Coronary artery (tissue), 2 donors: ENCODE measurements at regions not wholly inside any gene's neighbourhood (a gene's known extent, or its start where the extent isn't known, plus 50 kb on each side); places are given as distances from the start of the nearest gene placed in this dataset.

Experiments used
- DNase-seq: peaks from one replicate; pipeline ENCODE4 v3.0.0-alpha.2; 2017; ENCODE audit warnings: low spot score
- H3K27ac ChIP-seq, 2 donors: fragments of 200-600 bp; sonication (generic); one replicate each; pipeline ENCODE4 v1.5.1; 2016 to 2019
- H3K4me3 ChIP-seq: fragments of 200-600 bp; sonication (generic); 2 replicates; pipeline ENCODE4 v1.5.1; 2016; ENCODE audit warnings: mild to moderate bottlenecking, moderate library complexity
- CTCF ChIP-seq: fragments of 200-600 bp; sonication (generic); IDR thresholded peaks from one replicate; pipeline ENCODE4 v1.5.1; 2019; ENCODE audit warnings: antibody characterized with exemption

DNA sequence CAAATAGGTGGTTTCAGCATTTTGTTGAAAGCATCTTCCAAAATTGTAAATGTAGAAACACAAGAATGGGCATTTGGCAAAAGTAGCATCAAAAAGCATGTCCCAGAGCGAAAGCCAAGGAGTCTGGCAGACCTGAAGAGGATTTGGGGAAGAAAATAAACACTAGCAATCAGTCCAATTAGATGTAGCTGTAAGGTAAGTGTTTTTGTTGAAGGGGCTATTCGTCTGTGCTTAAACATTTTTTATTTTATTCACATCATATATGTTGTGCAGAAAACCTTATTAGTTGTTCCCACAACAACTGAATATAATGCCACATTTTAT lies 954.1 kb upstream of the COX7C start:
- no peak overlapping the region for H3K4me3 ChIP-seq

GRCh38 chr5:85670417-85670816 lies 947.3 kb upstream of the COX7C start:
- no peak overlapping the region for H3K27ac ChIP-seq
- no peak overlapping the region for H3K4me3 ChIP-seq
- no peak for DNase-seq
- no peak for TF ChIP-seq CTCF

More for the DNA sequence above, 954.1 kb upstream of the COX7C start:
- DNase-seq, result no peak
- TF ChIP-seq CTCF, result no peak
- H3K27ac ChIP-seq, result no peak overlapping the region

DNA sequence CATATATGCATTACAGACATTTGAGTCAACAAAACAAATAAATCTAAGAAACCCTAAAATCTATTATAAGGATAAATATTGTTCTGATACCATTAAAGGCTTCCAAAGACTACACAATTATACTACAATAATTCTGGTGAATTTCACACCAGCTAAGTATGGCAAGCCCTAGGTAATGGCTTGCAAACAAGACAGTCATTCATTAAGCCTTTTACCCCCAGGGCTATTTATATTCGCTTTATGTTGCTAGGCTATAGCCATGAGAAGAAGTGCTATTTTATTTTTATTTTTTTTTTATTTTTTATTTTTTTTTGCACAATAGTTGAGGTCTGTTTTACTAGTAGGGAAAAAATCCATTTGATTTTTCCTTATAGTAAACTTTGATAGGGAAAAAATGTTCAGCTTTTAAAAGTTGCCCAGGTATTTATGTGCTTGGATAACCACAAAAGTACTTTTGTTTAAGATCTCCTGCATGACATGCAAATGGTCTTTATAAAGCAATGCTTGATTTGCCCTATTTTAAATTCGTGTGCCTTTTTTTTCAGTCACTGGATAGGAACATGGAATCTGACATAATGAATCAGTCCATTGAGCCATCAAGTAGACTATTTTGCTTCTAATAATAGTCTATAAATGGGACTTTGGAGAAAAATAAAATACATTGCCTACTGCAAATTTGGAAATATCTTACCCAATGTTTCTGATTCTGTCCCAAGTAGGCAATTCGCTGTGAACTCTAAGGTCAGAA lies 946.3 kb upstream of the COX7C start:
- no peak for DNase-seq
- H3K27ac ChIP-seq, result no peak overlapping the region
- no peak overlapping the region for H3K4me3 ChIP-seq
- TF ChIP-seq CTCF, result no peak

GRCh38 chr5:85681871-85682270 lies 935.9 kb upstream of the COX7C start:
- no peak for TF ChIP-seq CTCF

GRCh38 chr5:85684351-85684750 lies 933.4 kb upstream of the COX7C start:
- Histone ChIP-seq H3K27ac (no peak overlapping the region), H3K4me3 (no peak overlapping the region)
- no peak for DNase-seq
- no peak for TF ChIP-seq CTCF

More at GRCh38 chr5:85681871-85682270, 935.9 kb upstream of the COX7C start:
- no peak for DNase-seq
- Histone ChIP-seq H3K27ac (no peak overlapping the region), H3K4me3 (no peak overlapping the region)

DNA sequence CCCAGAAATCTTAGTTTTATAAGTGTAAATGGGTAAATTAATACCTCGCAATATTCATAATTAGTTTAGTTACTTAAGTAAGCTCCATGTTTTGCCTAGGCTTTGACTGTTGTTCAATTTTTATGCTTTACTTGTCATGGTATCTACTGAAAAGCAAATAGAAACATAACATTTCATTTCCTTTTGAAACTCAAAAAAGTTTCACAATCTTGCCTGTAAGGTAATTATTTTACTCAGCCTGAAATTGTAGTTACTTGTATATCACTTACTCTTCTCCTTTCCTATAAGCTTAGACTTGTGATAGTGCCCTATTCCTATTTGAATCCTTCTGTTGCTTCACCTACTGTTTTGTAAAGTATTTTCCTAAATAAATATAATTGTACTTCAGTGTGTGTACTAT lies 914.4 kb upstream of the COX7C start:
- H3K27ac ChIP-seq, result no peak overlapping the region
- no peak for DNase-seq
- no peak overlapping the region for H3K4me3 ChIP-seq
- no peak for TF ChIP-seq CTCF

- no peak for TF ChIP-seq CTCF
- Histone ChIP-seq H3K4me3 (no peak overlapping the region), H3K27ac (no peak overlapping the region)
- DNase-seq, result no peak
These were observed 908.0 kb upstream of the COX7C start for GRCh38 chr5:85709728-85710127.
